HG03025 (cell line): ENCODE measurements at regions not wholly inside any gene's neighbourhood (a gene's known extent, or its start where the extent isn't known, plus 50 kb on each side); places are given as distances from the start of the nearest gene placed in this dataset.
"Not testable (repeated sequence)": the region's sequence is repeated elsewhere in the genome, so short reads cannot be mapped to it uniquely, and the experiment has no call there.

ENCODE experiments used
- ATAC-seq: cut with Tn5 transposase; IDR thresholded peaks from one replicate; pipeline ENCODE4 v1.9.1; 2021; ENCODE audit warnings: mild to moderate bottlenecking, moderate library complexity; ENCODE audit not compliant: unreplicated experiment, low FRiP score

DNA sequence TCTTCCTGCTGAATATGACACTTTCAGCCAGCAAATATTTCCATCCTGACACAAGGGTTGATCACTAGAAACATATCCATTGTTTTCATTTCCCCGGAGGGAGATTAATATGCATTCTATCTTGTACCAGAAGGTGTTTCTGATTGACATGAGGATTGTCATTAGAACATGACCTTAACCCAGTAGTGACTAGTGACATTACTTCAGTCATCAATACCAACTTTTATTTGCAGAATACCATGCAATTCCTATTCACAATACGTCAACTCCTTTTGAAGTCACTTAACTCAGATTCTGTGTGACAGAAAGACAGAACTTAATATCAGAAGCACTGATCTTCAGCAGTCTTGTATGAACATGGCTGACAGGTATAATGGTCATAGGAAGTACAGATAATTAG, 1108.9 kb upstream of the CRIM1 start:
- no peak for ATAC-seq

DNA sequence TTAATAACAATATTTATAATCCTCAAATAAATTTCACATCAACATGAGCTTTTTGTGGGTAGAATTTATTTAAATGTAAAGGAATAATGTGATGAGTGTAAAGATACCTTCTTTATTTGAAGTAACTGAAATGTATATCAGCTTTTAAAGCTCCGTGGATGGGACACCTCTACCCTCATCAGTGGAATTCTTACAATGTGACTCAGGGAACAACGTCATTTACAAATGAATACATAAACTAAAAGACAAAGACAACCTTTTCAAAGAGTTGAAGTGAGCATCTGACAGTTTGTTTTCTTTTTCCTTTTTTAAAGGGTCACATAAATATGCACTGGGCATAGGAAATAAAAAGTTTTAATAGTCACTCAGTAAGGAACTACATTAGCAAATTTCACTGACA, 1127.0 kb upstream of the CRIM1 start:
- no peak for ATAC-seq

DNA sequence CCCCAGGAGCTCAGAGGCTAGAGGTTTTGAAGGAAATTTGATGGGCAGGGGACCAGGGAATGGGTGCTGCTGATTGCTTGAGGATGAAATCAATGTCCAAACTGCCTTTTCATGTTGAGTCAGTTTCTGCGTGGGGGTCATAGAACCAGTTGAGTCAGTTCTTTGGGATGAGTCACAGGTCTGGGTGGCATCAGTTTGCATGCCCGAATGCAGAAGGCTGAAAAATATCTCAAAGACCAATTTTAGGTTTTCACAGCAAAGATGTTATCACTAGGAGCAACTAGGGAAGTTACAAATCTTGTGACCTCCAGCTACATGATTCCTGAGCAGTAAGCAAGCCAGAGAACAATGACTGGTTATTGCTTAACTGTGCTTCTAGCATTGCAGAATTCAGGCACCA, 1135.1 kb upstream of the CRIM1 start:
- ATAC-seq, result no peak

DNA sequence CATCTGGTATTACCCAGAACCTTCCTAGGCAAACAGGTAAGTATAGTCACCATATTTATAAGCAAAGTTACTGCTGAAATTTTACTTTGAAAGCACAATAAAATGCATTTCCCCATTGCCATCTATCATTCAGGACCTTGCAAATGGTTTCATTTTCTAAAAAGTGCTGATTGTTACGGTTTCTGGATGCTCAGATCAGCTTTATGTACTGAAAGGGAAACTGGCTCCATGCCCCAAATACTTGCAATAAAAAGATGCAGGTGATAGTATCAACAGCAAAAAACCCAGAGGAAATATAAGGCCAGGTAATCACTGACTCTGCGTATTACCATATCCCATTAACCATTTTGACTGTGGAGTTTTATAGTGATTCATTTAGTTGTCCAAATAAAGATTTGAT, 1150.7 kb upstream of the CRIM1 start:
- ATAC-seq, result no peak

DNA sequence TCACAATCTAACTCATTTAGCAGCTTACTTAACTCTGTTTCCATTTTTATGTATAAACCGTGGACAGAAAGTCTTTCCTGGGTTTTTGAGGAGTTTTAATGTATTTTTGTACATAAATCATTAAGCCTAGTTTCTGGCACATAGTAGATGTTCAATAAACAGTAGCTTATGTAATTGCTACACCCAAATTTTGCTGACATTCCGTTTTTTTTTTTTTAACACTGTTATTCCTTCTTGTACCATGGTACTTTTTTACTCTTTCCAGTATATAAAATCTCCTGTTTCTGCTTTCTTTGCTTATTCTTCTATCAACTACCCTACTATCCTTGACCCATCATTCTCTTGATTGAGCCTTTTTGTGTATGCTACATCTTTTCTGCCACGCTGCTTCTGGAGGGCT, 1151.3 kb upstream of the CRIM1 start:
- no peak for ATAC-seq

DNA sequence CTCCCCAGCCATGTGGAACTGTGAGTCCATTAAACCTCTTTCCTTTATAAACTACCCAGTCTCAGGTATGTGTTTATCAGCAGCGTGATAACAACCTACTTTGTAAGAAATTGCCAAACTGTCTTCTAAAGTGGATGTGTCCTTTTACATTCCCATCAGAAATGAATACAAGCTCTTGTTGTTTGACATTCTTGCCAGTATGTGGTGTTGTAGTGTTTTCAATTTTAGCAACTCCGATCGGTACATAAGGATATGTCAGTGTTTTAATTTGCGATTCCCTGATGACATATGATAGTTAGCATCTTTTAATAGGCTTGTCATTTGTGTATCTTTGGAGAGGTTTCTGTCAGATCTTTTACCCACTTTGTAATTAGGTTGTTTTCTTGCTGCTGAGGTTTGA, 1156.3 kb upstream of the CRIM1 start:
- no peak for ATAC-seq

DNA sequence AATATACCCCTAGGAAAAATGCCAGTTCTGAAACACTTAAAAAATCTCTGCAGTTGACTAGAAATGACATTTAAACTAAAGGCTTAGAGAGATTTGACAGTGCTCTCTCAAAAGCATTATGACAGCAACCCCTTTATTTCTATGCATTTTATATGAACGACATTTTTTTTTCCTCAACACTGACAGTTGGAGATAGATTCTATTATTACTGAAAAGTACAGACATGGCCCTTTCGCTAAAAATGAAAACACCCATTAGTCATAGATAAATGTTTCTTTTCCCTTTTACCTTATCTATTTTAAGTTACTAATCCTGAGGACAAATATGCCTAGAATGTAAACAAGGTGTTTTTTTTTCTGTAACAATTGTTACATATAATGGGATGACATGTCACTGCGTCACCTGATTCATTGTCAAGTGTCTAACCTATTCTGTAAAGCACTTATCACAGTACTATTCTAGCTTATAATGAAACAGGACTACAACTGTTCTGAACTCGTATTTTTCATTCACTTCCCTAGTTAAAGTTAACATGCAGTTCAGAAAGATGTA, 1169.6 kb upstream of the CRIM1 start:
- no peak for ATAC-seq

DNA sequence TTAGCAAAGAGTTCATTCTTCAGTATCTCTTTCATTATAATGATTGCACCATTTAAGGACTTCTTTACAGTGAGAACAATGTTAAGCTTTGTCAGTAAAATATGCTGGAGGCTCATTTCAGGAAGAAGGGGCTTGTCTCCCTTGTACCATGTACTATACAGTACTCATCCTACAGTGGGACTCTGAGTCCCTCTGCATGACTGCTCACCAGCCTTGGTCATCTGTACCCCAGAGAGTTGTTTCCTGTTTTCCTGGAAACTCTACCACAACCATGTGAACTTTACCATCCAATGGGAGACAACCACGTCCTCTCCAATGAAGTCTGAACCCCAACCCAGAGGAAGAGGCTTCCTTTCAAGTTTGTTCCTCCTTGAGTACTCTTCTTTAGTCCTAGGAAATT, 1171.1 kb upstream of the CRIM1 start:
- no peak for ATAC-seq

DNA sequence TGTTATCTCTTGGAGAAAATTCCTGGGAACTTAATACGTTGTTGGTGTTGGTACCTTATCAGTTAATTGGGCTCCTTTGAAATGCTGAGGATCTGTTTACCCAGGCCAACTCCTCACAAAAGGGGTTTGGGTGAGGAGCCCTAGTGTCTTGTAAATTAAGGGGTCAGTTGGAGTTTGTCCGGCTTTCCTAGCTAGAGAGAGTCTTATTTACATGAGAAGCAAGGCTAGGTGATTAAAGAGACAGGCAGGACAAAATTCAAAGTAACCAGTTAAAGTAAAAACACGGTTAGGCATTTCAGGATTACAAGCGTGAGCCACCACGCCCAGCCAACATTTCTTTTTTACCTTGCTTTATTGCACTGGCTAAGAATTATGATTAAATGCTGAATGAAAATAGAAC, 1178.9 kb upstream of the CRIM1 start:
- ATAC-seq, result not testable (repeated sequence)

DNA sequence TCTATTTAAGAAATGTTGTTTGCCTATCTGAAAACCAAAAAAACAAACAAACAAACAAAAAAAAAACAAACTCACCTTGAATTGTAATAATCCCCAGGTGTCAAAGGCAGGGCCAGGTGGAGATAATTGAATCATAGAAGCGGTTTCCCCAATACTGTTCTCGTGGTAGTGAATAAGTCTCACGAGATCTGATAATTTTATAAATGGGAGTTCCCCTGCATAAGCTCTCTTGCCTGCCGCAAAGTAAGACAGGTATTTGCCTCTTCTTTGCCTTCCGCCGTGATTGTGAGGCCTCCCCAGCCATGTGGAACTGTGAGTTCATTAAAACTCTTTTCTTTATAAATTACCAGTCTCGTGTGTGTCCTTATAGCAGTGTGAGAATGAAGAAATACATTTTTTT, 1180.7 kb upstream of the CRIM1 start:
- no peak for ATAC-seq

DNA sequence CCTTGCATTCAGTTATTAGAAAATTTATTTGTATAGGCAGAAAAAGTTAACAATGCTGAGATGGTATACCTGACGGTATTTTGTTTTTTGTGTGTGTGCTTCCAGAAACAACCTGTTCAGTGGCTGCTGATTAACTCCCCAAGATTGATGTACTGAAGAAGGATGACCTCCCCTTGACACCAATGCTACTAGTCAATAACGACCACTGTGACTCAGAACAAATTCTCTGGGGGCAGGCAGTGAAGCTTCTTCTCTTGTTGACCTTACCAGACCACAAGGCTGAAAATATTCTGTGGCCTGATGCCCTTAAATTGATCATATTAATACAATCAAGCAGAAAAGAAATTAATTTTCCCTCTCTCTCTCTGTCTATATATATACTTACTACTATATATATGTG, 1182.9 kb upstream of the CRIM1 start:
- ATAC-seq, result no peak

DNA sequence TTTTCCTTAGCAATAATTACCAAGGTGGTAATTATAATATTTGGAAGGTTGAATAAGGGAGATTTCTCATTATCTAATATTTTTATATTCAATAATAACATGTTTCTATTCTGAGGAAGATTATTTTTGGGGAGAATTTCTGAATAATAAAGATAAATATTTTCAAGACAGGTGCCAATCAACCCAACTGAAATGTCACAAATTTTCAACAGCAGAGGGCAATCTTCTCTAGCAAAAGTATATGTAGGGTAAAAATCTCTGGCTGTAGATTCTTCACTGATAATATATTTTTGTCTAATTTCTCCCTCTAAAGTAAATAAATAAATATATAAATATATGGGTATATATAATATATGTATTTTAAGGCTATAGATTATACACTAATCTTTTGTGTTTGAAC, 1187.2 kb upstream of the CRIM1 start:
- ATAC-seq, result no peak

DNA sequence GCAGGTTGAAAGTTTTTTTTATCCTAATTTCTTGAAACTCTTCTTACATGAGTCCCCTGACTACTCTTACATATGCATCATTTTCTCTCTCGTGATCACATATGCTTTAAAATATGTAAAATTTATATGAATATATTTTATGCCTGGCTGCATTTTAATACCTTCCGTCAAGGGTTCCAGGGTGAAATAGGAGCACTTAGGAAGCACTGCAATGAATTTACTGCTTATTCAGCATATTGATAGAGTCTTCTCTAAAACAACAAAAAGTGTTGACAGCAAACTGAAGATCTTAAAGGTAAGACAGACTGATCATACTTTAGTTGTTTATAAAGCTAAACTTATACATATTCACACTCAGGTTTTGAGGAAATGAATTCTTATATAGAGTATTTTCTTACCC, 1191.6 kb upstream of the CRIM1 start:
- no peak for ATAC-seq

DNA sequence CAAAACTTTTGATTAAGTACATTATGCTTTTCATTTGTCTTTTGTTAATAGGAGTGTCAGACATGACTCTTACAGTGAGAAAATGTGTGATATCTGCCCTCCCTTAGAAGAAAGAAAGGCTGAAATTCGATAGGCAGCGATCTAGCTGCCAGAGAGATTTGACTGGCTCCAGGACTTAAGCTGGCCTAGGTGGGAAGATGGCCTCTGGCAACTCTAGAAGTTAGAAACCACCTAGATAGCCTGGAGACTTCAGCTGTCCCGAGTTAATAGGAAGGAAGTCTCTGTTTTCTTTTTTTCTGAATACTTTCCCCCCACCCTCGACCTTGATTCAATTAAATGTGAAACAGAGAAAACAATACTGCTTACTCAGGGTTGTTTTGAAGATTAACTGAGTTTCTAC, 1194.7 kb upstream of the CRIM1 start:
- ATAC-seq, result no peak

DNA sequence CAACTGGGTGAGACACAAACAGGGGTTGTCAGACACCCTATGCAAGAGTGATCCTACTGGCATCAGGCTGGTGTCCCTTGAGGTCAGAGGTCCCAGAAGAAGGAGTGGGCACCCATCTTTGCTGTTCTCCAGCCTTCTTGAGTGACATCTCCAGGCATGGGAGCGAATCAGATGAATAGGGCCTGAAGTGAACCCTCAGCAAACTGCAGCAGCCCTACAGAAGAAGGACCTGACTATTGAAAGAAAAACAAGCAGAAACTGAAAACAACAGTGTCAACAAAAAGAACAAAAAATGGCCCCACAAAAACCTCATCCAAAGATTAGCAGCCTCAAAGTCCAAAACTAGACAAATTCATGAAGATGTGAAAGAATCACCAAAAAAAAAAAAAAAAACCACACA, 1229.7 kb upstream of the CRIM1 start:
- no peak for ATAC-seq

DNA sequence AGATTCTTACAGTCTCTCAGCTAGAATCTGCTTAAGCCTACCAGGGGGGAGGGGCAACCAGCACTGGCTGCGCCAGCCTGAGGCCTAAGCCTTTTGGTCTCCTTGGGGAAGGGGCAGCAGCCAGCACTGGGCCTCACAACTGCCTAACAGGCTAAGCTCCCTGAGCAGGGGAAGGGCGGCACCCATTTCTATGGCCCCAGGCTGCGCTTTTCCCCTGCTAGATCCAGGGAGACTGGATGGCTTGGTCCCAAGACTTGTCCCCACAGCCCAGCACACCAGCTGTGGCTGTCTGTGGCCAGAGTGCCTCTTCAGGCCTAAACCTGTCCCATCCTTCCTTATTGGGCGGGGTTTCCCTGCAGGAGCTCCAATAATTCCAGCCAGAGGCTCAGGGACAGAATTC, 1230.3 kb upstream of the CRIM1 start:
- ATAC-seq, result no peak

DNA sequence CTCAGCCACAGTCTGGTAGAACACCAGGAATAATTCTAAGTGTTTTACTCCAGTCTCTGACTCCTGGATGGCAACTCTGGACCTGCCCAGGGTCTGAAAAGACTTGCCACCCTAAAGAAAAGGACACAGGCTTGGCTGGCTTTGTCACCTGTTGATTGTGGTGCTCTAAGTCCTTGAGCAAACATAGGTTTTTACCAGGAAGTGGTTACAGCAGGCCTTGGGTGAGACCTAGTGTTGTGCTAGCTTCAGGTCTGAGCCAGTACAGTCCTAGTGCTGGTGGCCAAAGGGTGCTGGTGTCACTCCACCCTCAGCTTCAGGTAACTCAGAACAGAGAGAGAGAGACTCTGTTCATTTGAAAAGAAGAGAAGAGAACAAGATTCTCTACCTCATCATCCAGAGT, 1239.4 kb upstream of the CRIM1 start:
- ATAC-seq, result no peak

DNA sequence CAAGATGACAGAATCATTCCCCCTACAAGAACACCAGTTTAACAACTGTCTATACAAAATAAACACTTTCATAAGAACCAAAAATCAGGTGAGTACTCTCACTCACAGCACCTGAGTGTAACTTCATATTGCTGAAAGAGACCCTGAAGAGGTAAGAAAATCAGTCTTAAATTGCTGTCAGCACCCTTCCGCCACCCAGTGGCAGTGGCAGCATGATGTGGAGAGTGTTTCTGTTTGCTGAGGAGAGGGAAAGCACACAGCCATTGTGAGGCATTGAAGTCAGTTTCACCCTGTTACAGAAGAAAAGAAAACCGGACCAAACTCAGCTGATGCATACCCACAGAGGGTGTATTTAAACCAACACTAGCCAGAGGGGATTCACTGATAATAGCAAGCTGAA, 1240.8 kb upstream of the CRIM1 start:
- ATAC-seq, result no peak

DNA sequence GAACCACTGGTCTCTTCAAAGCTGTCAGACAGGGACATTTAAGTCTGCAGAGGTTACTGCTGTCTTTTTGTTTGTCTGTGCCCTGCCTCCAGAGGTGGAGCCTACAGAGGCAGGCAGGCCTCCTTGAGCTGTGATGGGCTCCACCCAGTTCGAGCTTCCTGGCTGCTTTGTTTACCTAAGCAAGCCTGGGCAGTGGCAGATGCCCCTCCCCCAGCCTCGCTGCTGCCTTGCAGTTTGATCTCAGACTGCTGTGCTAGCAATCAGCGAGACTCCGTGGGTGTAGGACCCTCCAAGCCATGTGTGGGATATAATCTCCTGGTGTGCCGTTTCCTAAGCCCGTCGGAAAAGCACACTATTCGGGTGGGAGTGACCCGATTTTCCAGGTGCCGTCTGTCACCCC, 1243.2 kb upstream of the CRIM1 start:
- not testable (repeated sequence) for ATAC-seq

DNA sequence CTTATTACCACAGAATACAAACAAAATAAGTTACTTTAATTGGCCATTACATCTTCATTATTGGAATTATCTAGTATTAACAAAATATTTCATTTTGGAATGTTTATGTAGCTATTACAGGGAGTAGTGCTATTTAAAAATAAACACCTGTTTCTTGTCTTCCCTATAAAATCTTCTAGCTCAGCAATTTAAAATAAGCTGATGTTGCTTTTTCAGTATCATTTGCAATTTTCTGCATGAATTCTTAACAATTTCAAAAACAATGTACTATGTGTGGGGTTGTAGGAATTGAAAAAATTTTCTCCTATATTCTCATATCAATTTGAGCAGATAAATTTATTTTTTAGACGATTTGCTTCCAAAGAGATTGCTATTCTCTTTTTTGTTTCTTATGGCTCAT, 1251.3 kb upstream of the CRIM1 start:
- ATAC-seq, result no peak

DNA sequence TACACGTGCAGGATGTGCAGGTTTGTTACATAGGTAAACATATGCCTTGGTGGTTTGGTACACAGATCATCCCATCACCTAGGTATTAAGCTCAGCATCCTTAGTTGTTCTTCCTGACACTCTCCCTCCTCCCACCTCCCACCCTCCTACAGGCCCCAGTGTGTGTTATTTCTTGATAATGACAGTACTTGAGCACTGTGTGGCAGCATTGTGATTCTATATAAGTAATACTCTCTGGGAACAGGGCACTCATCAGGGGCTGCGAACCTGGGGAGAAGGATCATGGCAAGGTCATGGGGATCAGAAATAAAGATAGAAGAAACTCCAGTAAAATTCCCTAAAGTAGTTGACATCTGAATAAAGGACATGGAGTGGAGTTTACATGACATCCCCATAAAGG, 1256.2 kb upstream of the CRIM1 start:
- ATAC-seq, result no peak

DNA sequence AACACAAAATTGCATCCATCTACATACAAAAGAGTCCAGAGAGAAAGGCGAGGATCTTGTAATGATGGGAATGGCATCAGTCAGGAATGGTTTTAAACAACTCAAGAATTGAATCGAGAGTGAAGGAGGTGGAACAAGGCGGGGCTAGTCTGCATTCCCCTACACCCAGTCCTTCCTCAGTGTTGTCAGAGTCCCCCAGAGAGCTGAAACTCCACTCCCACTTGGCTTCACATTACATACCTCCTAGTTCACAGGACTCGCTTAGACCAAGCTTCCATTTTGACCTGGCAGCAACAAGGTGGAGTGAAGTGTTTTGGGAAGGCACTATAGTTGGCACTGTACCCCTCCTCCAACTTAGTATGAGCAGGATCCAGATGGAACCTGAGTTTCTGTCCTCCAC, 1273.5 kb upstream of the CRIM1 start:
- no peak for ATAC-seq

DNA sequence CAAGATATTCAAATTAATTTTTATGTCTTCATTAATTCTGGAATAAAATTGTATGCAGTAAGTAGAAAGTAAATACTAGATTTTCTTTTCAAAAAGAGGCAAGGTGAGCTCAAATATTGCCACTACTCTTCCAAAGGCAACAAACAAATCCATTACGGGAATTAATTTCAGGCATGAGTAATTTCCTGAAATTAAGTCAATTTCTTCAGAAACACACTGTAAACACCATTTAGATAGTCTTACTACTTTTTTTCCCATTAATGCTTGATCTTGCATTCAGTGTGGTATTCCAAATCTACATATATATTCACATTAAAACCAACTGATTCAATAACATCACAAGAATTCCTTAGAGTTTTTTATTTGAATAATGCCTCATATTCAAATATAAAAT, 1274.0 kb upstream of the CRIM1 start:
- no peak for ATAC-seq
